BLaER1 (cell line): ENCODE measurements at regions not wholly inside any gene's neighbourhood (a gene's known extent, or its start where the extent isn't known, plus 50 kb on each side); places are given as distances from the start of the nearest gene placed in this dataset.

Experiments
- H3K27ac ChIP-seq: shearing (Covaris generic); formaldehyde crosslinking; 2 replicates; pipeline ENCODE4 v1.8.1; 2022
- H3K27me3 ChIP-seq: shearing (Covaris generic); formaldehyde crosslinking; 2 replicates; pipeline ENCODE4 v1.8.1; 2022
- H3K36me3 ChIP-seq: shearing (Covaris generic); formaldehyde crosslinking; 2 replicates; pipeline ENCODE4 v1.8.1; 2022
- H3K4me1 ChIP-seq: shearing (Covaris generic); formaldehyde crosslinking; 2 replicates; pipeline ENCODE4 v1.8.1; 2022
- H3K4me2 ChIP-seq: shearing (Covaris generic); formaldehyde crosslinking; 2 replicates; pipeline ENCODE4 v1.8.1; 2022
- H3K4me3 ChIP-seq: shearing (Covaris generic); formaldehyde crosslinking; 2 replicates; pipeline ENCODE4 v1.8.1; 2022
- H3K9ac ChIP-seq: shearing (Covaris generic); formaldehyde crosslinking; 2 replicates; pipeline ENCODE4 v1.8.1; 2022
- H3K9me3 ChIP-seq: shearing (Covaris generic); formaldehyde crosslinking; 2 replicates; pipeline ENCODE4 v1.8.1; 2022
- H4K20me1 ChIP-seq: shearing (Covaris generic); formaldehyde crosslinking; 2 replicates; pipeline ENCODE4 v1.8.1; 2022
- Cebpa-rat ChIP-seq: shearing (Covaris generic); IDR thresholded peaks from 2 replicates; pipeline ENCODE4 v1.8.1; 2022

DNA sequence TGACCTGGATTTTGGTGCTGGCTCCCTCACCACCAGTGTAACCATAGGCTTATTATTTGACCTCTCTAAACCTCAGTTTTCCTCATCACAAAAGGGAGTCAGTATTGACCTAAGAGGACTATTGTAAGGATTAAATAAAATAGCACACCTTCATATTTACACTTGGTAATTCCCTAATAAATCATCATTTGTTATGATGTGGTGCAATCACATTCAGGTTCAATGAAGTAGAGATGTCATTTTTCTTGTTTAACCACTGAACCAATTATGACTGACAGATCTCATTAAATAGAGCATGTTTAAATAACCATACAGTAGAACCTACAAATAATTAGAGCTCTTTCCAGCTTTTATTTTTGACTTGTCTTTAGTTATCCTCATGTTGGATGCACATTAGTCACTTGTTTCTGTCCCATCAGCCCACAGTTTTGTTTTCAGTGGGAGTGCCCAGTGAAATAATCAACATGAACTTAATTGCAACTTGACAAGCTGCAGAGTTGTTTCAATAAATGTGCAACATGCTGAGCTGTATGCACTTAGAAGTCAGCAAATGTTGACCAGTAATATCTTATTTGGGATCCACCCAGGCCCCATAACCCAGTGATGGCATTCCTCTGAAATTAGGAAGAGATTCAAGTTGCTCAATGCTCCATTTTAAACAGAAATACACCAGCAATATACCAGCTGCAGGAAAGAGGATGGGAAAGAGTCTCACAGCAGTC lies 451.7 kb upstream of the MARCKS start:
- H3K4me2 ChIP-seq, result no peak overlapping the region
- H3K36me3 ChIP-seq, result no peaks in the 10 kb centered on the region
- no peaks in the 10 kb centered on the region for H3K27me3 ChIP-seq
- TF ChIP-seq Cebpa-rat, result no peak
- H3K4me1 ChIP-seq, result no peaks in the 10 kb centered on the region
- H3K27ac ChIP-seq, result no peak overlapping the region
- no peak overlapping the region for H3K9ac ChIP-seq
- no peaks in the 10 kb centered on the region for H4K20me1 ChIP-seq
- H3K9me3 ChIP-seq, result no peaks in the 10 kb centered on the region
- no peak overlapping the region for H3K4me3 ChIP-seq

DNA sequence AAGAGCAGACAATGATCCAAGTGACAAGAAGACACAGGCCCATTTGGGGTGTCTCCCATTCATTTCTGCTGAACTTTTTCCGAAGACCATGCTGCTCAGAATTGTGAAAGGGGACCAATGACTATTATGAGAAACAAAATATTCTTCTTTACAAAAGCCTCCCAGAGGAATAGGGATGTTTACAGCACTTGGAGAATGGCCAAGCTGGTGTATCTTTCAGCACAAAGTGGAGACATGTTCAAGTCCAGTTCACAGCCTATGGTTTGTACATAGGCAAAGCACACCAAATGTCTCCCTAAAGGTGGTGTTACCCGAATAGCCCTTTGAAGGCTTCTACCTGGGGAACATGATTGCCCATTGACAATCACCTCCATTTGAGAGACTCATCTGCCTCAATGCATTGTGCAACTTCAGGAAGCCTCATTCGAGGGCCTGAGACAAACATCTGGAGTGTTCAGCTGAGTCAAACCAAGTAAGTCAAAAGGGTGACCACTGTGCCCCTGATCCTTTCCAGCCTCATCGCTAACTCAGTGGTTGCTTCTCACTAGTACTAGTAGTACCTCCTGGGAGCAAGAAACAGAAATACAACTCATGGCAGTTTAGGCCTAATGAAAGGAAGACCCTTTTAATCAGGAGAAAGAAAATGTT lies 451.0 kb upstream of the MARCKS start:
- H3K27ac ChIP-seq, result no peak overlapping the region
- H3K9me3 ChIP-seq, result no peaks in the 10 kb centered on the region
- no peaks in the 10 kb centered on the region for H3K36me3 ChIP-seq
- no peaks in the 10 kb centered on the region for H4K20me1 ChIP-seq
- no peak overlapping the region for H3K4me2 ChIP-seq
- no peak for TF ChIP-seq Cebpa-rat
- H3K4me3 ChIP-seq, result no peak overlapping the region
- no peaks in the 10 kb centered on the region for H3K27me3 ChIP-seq
- H3K9ac ChIP-seq, result no peak overlapping the region
- H3K4me1 ChIP-seq, result no peaks in the 10 kb centered on the region

DNA sequence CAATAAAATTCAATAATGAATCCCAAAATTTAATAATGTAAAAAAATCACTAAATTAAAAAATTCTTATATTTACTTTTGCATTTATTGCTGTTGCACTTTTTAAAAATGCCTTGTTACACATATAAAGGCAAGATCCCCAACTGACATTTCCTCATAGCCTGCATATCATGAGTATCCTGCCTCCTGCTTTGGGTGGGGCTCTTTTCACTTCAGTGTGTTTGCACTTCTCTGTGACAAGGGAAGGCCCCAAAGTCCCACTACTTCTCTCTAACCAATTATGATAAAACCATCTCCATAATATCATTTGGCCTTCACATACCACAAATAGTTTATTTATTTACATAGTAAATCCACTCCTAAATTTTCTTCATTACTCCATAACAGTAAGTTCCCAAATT lies 446.1 kb upstream of the MARCKS start:
- Histone ChIP-seq H4K20me1 (no peaks in the 10 kb centered on the region), H3K9ac (no peak overlapping the region), H3K4me2 (no peak overlapping the region), H3K27me3 (no peaks in the 10 kb centered on the region), H3K27ac (no peak overlapping the region), H3K36me3 (no peaks in the 10 kb centered on the region), H3K4me3 (no peak overlapping the region), H3K9me3 (no peaks in the 10 kb centered on the region), H3K4me1 (no peaks in the 10 kb centered on the region)
- TF ChIP-seq Cebpa-rat, result no peak

DNA sequence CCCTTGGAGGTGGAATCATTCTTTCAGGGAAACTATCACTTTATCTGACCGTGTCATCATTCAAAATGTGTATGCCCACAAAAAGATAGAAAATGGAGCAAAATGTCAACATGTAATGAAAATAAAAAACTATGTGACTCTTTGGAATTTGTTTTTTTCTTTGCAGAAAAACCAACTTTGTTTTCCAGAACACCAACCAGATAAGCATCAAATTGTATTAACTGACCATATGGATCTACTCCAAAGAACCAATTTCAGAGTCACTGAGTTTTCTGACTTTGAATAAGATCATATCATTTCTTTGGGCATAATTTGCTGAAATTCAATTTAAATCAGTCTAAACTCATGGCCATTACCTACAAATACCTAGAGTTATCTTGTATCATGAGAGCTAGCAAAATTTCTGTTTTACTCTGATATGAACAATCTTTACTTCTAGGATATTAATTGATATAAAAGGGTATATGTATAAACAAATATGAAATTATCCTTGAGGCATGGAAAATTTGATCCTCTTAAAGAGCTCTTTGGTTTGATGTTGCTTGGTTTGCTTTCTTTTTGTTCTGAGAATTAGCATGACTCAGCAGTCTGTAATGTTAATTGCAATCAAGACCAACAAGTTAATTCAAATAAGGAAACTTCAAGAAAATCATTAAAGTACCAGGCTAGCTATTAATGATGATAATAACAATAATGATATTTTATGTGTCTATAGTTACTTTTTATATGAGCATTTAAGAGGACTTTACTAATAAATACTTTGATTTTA lies 444.4 kb upstream of the MARCKS start:
- Histone ChIP-seq H4K20me1 (no peaks in the 10 kb centered on the region), H3K36me3 (no peaks in the 10 kb centered on the region), H3K4me3 (no peak overlapping the region), H3K27ac (no peak overlapping the region), H3K9me3 (no peaks in the 10 kb centered on the region), H3K27me3 (no peaks in the 10 kb centered on the region), H3K4me1 (no peaks in the 10 kb centered on the region), H3K9ac (no peak overlapping the region), H3K4me2 (no peak overlapping the region)
- TF ChIP-seq Cebpa-rat, result no peak

DNA sequence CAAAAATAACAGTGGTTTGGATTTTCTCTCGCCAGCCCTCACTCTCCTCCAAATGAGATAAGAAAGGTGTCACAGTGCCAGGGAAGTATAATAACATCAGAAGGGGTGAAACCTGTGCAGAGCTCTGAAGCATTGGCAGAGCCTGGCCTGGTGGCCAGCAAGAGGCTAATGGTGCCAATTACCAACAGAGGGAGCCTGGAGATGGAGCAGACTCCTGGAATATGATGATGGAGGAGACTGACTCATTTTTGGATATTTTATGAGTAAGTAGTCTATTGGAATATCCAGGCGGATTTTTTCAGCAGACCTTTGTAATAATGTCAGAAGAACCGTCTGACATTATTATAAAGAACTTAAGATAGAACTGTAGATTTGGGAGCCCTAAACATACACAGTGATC lies 442.6 kb upstream of the MARCKS start:
- H3K9me3 ChIP-seq, result no peaks in the 10 kb centered on the region
- H3K27ac ChIP-seq, result no peak overlapping the region
- H3K4me2 ChIP-seq, result no peak overlapping the region
- no peak overlapping the region for H3K4me3 ChIP-seq
- no peaks in the 10 kb centered on the region for H3K27me3 ChIP-seq
- TF ChIP-seq Cebpa-rat, result no peak
- H4K20me1 ChIP-seq, result no peaks in the 10 kb centered on the region
- H3K4me1 ChIP-seq, result no peaks in the 10 kb centered on the region
- H3K36me3 ChIP-seq, result no peaks in the 10 kb centered on the region
- H3K9ac ChIP-seq, result no peak overlapping the region

DNA sequence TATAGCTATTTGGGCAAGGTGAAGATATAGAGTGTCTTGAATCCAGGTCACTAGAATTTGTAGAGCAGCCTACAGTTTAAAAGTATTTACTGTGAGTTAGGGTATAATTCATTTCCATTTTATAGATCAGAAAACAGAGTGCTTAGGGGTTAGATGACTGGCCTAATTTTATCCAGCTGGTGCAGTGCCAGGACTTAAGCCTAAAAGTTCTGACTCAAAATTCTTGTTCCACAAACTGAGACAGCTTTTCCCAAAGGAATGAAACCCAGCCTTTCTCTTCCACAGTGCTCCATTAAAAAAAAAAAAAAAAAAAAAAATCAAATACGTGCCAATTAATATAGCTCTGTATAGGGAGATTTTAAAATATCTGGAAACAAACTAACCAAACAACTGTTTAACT lies 441.0 kb upstream of the MARCKS start:
- no peaks in the 10 kb centered on the region for H3K4me1 ChIP-seq
- H3K9me3 ChIP-seq, result no peaks in the 10 kb centered on the region
- no peaks in the 10 kb centered on the region for H3K36me3 ChIP-seq
- no peak overlapping the region for H3K27ac ChIP-seq
- H3K9ac ChIP-seq, result no peak overlapping the region
- no peaks in the 10 kb centered on the region for H4K20me1 ChIP-seq
- no peak for TF ChIP-seq Cebpa-rat
- H3K4me3 ChIP-seq, result no peak overlapping the region
- H3K27me3 ChIP-seq, result no peaks in the 10 kb centered on the region
- no peak overlapping the region for H3K4me2 ChIP-seq

DNA sequence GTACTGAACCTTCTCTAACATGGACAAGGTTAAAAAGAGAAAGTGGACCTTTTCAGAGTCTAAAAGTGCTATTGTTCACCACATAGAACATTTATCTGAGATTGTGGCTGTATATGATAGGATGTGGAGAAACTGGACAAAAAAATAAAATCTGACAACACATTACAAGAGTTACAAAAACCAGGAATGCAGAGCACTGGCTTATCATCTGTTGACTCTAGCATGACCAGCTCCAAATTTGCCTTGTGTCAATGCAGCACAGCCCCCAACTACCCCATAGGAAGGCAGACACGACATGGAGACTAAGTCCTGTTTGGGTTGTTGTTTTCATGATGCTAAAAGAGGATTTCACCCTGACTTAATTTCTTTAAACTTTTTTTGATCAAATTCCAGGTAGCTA lies 436.9 kb upstream of the MARCKS start:
- H3K9ac ChIP-seq, result no peak overlapping the region
- no peak for TF ChIP-seq Cebpa-rat
- H3K9me3 ChIP-seq, result no peaks in the 10 kb centered on the region
- H3K27me3 ChIP-seq, result no peaks in the 10 kb centered on the region
- H3K4me3 ChIP-seq, result no peak overlapping the region
- no peaks in the 10 kb centered on the region for H4K20me1 ChIP-seq
- H3K4me1 ChIP-seq, result no peaks in the 10 kb centered on the region
- H3K36me3 ChIP-seq, result no peaks in the 10 kb centered on the region
- no peak overlapping the region for H3K4me2 ChIP-seq
- H3K27ac ChIP-seq, result no peak overlapping the region

DNA sequence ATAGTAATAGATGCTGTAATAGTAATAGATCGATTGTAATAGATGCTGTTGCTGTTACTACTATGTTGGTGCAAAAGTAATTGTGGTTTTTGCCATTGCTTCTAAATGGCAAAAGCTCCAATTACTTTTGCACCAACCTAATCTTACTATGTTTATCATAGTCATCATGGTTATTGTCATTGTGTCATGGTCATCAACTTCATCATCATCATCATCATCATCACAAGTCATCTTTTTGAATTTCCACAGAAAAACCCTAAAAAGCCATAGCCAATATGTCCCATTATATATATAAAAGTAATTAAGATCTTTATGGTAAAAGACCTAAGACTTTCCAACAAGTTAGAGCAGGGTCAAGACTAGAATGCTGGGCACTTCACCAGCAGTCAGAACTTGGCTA lies 435.1 kb upstream of the MARCKS start:
- Histone ChIP-seq H3K27ac (no peak overlapping the region), H3K4me1 (no peaks in the 10 kb centered on the region), H3K27me3 (no peaks in the 10 kb centered on the region), H3K4me2 (no peak overlapping the region), H3K9ac (no peak overlapping the region), H3K4me3 (no peak overlapping the region), H3K9me3 (no peaks in the 10 kb centered on the region), H3K36me3 (no peaks in the 10 kb centered on the region), H4K20me1 (no peaks in the 10 kb centered on the region)
- no peak for TF ChIP-seq Cebpa-rat

DNA sequence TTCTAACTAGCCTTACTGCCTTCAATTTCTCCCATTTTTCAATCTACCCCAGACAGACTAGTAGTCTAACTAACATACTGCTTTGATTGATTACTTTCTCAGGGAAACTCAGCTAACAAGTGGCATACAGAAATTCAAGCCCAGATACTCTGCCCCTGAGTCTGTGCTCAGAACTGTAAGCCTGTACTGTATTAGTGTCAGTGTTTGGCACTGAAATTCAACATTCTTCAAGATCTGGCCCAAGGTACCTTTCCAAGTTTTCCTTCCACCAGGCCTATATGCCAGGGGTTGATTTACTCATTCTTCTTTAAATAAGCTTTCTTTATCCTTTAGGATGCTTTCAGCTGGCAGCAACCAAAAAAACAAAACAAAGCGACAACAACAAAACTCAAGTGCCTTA lies 433.2 kb upstream of the MARCKS start:
- Histone ChIP-seq H3K27ac (no peak overlapping the region), H3K27me3 (no peaks in the 10 kb centered on the region), H3K9me3 (no peaks in the 10 kb centered on the region), H3K4me3 (no peak overlapping the region), H3K9ac (no peak overlapping the region), H3K36me3 (no peaks in the 10 kb centered on the region), H3K4me2 (no peak overlapping the region), H4K20me1 (no peaks in the 10 kb centered on the region), H3K4me1 (no peaks in the 10 kb centered on the region)
- TF ChIP-seq Cebpa-rat, result no peak

DNA sequence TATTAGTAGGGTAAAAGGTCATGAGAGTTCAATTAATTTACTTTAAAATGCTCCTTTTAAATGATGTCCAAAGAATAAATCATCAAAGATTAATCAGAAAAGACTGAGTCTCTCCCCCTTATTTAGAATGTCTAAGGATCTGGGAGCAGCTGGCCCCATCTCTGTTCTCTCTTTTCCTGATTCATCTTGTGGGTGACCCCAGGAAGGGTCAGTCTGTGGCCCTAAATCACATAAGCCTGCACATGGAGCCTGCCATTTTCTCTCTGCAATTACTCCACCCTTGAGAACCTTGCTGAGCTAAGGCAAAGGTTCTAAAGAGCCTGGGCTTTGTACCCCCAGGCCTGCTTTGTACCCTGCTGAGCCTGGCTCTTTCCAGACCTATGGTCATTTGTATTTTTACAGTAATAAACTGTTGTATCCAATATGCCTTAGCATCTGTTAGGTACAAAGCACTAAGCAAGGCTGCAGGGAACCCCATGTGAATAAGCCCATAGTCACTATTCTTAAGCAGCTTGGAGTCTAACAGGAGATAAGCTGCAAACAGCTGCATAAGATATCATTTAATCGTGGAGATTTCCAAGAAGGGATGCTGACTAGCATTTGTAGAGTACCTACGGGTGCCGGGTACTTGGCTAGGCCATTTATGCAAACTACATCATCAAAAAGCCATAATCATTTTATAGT lies 431.0 kb upstream of the MARCKS start:
- Histone ChIP-seq H3K9me3 (no peaks in the 10 kb centered on the region), H3K27ac (no peak overlapping the region), H4K20me1 (no peaks in the 10 kb centered on the region), H3K27me3 (no peaks in the 10 kb centered on the region), H3K9ac (no peak overlapping the region), H3K4me3 (no peak overlapping the region), H3K36me3 (no peaks in the 10 kb centered on the region), H3K4me1 (no peaks in the 10 kb centered on the region), H3K4me2 (no peak overlapping the region)
- TF ChIP-seq Cebpa-rat, result no peak
